ENCODE measurements at regions not wholly inside any gene's neighbourhood (a gene's known extent, or its start where the extent isn't known, plus 50 kb on each side); places are given as distances from the start of the nearest gene placed in this dataset.
"Not testable (repeated sequence)": the region's sequence is repeated elsewhere in the genome, so short reads cannot be mapped to it uniquely, and the experiment has no call there.

DNA sequence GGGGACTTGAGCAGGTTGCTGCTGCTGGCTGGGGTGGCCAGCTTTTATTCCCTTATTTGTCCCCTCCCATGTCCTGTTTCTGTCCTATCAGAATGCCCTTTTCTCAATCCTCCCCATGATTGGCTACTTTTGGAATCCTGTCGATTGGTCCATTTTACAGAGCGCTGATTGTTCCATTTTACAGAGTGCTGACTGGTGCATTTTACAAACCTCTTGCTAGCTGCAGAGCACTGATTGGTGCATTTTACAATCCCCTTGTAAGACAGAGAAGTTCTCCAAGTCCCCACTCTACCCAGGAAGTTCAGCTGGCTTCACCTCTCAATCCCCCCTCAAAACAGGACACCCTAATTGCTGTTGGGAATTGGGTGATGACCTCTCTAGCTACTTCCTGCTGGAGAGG is 608.0 kb downstream of the C12orf50 start:
- DNase-seq (ENCODE audit: low read depth) = not testable (repeated sequence)

DNA sequence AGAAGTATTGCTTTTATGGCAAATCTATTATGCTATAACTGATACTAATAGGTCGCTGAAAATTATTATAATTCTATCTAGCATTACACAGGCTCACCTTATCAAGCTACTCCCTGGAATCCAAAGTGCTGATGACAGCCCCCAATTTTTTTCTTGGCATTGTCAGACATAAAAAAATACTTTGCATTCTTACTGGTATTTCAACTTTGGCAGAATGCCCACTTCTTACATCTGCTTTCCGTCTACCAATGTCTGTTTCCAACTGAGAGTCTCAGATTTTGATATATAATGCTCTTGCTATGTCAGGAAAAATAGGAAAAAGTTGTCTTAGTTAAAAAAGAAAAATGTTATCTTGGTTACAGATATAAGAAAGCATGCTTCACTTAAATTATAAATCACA is 615.4 kb downstream of the C12orf50 start:
- no peak for DNase-seq (ENCODE audit: low read depth)

DNA sequence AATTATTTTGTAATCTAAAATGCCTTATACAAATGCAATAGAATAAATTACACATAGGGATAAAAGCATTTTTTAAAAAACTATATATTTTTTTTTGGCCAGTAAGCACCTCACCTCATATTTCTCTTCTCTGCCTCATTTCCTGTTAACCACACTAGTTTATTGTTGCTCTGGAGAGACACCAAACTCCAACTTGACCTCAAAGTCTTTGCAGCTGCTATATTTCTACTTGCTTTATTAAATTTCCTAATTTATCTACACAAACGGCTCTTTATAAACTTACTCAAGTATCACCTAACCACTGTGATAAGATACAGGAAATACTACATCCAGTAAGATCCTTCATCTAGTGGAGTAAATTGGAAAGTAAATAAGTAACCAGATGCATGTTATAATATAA is 622.3 kb downstream of the C12orf50 start:
- DNase-seq (ENCODE audit: low read depth) = no peak

DNA sequence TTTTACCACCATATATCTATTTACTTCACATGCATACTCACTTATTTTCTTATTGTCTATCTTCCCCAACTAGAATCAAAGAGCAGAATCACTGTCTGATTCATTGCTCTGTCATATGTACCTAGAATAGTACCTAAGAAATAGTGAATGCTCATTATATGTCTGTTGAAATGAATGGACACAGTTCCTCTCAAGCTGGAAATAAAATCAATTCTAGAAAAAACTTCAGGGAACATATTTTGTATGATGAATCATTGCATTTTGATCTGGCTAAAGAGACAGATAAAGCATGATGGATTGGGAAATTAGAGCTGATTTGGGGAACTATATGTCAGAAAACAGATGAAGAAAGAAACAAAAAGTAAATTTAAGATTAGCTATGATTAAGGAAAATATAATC is 623.3 kb downstream of the C12orf50 start:
- DNase-seq (ENCODE audit: low read depth) = no peak

DNA sequence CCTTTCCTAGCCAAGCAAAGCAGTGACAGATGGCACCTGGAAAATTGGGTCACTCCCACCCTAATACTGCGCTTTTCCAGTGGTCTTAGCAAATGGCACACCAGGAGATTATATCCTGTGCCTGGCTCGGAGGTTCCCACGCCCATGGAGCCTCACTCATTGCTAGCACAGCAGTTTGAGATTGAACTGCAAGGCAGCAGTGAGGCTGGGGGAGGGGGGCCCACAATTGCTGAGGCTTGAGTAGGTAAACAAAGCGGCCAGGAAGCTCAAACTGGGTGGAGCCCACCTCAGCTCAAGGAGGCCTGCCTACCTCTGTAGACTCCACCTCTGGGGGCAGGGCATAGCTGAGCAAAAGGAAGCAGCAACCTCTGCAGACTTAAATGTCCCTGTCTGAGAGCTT is 635.0 kb downstream of the C12orf50 start:
- DNase-seq (ENCODE audit: low read depth) = not testable (repeated sequence)

DNA sequence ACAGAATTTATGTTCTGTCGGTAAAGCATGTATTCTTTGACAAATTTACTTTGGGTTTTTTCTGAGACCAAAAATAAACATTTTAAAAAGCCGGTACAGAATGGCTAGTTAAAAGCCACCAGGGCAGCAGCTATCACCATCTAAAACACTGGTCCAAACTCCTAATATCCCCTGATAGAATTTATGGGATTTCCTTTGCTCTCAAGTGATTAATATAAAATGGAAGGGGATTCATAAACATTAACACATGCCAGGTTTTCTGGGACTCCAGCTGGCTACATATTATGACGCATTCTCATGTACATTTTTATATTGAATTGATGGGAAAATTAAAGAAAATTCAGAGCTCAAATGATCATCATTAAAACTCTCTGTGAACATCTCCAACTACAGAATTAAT is 640.8 kb downstream of the C12orf50 start:
- no peak for DNase-seq (ENCODE audit: low read depth)

DNA sequence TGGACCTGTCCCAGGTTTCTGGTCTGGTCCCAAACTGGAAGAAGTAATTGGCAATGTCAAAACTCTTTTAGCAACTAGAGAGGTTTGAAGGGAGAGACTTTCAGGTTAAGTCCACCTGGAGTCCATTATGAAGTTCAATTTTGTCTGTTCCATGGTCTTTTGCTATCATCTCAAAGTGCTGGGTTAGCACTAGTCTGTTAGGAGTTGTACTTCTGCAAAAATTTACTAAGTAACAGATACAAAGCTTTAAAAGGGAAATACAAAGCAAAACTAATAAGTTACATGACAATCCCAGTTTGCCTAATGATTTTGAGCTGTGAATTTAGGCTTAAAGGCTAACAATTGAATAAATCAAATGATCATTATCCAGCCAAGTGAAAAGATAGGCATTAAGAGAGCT is 643.9 kb downstream of the C12orf50 start:
- no peak for DNase-seq (ENCODE audit: low read depth)

DNA sequence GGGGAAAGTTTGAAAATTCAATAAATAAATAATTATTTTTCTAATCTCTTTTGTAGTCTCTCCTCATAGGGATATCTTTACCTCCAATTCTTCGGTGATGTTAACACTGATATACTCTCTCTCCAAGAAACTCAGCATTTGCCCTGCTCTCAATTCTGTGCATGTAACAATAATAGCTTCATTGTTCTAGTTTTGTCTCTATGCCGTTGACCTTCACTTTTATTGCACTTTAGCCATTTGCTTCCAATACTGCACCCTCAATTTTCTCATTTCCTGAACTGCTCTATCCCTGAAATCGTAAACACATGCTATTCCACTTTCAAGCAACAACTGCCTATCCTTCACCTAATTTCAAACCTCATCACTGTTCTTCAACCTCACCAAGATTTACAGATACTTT is 645.0 kb downstream of the C12orf50 start:
- DNase-seq (ENCODE audit: low read depth) = no peak

DNA sequence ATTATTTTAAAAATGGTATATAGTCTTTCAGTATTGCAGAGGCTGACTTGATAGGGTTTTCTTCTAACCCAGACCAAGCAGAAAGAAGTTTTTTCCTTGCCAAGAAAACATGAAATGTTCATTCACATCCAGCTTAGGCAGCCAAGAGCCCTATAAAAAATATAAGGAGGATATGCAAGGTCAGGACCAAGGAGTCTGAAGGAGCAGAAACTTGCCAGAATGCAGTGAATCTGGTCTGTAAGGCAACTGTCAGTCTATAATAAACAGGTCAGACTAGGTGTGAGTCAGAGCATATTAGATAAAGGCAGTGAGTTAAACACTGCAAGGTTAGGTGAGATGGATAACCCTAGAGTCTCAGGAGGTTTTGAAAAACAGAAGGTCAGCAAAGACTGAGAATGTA is 645.5 kb downstream of the C12orf50 start:
- no peak for DNase-seq (ENCODE audit: low read depth)

DNA sequence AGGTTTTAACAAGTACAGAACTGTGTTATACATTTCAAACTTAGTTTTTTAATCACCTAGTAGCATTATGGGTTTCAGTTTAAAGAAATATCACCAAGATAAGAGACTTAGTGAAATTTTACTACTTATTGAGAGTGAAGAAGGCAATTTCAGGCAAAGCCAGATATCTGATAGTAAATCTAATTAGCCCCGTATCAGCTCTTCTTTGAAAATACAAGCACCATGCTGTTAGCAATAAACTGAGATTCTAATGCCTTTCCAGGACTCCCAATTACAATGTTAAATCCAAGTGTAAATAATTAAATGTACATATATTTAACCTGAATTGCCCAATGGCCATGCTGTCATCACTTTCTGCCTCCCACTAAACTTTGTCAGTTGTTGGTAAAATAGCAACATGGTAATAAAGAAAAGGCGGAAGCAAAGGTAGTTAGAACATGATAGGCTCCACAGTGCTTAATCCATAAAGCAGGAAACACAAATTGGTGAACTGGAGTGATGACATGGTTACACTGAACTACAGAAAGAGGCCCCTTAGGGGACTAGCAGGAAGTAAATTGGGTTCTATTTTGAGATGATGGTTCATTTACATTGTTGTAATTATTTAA is 646.1 kb downstream of the C12orf50 start:
- DNase-seq (ENCODE audit: low read depth) = no peak

DNA sequence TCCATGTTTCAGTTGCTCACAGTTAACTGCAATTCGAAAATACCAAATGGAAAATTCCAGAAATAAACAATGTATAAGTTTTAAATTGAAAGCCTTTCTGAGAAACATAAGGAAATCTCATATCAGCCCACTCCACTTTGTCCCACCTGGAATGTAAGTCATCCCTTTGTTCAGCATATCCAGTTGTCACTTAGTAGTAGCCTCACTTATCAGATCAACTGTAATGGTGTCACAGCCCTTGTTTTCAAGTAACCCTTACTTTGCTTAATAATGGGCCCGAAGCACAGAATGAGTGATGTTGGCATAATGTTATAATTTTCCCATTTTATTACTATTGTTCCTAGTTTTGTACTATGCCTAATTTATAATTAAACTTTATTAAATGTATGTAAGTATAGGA is 646.8 kb downstream of the C12orf50 start:
- DNase-seq (ENCODE audit: low read depth) = no peak

DNA sequence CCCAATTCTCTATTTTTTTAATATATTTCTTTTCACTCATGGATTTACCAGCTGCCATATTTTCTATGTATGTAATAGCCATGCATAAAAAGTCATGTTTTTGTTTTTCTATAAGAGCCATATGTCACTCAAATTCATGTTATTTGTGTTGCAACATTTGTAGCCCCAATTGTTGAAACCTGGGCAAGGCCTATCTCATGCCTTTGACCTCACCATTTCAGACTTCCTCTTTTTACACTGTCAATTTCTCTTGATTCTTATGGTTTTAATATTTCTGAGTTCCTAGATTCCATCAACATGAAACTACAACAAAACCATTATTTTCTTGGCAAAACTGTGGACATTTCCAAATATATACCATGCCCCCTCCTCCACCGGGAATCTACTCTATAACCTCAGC is 647.5 kb downstream of the C12orf50 start:
- DNase-seq (ENCODE audit: low read depth) = no peak

DNA sequence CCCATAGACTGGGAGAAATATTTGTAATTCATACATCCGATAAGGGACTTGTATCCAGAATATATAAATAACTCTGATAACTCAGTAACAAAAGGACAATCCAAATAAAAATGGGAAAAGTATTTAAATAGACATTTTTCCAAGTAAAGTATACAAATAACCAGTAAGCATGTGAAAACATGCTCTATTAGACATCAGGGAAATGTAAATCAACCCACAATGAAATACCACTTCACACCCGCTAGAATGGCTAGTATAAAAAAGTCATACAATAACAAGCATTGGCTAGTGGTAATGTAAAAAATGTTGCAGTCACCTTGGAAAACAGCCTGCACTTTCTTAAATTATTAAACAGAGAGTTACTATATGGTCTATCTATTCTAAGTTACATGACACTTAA is 650.7 kb downstream of the C12orf50 start:
- no peak for DNase-seq (ENCODE audit: low read depth)

DNA sequence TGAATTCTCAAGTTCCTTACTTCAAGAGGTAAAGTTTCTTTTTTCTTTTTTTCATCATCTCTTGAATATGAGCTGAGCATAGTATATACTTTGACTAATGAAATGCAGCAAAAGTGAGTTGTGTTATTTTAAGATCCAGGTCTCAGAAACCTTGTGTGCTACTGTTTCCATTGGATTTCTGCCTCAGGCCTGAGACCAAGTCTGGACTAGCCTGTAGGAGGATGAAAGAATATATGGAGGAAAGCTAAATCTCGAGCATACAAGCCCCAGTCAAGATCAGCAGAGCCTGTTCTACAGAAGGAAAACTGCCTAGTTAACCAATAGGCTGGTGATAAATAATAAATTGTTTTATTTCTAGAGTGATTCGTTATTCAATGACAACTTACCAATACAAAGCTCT is 652.5 kb downstream of the C12orf50 start:
- DNase-seq (ENCODE audit: low read depth) = no peak

DNA sequence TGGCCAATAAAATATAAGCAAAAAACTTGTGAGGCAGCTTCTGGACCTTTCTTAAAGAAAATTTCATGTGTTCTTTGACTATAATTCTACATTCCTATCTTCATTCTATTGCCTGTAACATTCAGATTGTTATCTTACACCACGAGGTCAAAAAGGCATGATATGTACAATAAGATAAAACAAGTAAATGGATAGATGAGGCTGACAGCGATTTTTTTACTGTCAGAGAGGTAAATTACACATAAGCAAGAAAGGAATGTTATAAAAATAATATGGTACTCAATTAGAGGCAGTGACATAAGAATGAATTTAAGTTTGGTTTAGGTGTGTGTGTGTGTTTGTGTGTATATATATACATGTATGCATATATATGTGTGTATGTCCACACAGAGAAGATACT is 660.0 kb downstream of the C12orf50 start:
- DNase-seq (ENCODE audit: low read depth) = no peak

DNA sequence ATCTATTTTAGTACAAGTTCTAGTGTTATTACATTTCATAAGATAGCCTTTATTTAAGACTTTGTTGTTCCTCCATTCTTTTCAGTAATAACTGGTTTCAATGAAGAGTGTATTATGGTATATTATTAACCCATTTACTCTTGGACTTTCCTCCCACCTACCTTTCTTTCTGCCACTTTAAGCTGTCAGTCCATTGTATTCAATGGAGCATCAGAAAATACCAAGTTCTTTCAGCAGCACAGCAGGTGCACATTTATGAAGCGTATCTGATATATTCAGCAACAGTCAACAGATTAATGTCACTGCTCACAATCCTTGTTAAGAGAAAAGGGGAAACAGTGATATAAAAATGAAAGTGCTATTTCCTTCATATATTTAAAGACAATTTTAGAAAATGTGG is 660.9 kb downstream of the C12orf50 start:
- no peak for DNase-seq (ENCODE audit: low read depth)

DNA sequence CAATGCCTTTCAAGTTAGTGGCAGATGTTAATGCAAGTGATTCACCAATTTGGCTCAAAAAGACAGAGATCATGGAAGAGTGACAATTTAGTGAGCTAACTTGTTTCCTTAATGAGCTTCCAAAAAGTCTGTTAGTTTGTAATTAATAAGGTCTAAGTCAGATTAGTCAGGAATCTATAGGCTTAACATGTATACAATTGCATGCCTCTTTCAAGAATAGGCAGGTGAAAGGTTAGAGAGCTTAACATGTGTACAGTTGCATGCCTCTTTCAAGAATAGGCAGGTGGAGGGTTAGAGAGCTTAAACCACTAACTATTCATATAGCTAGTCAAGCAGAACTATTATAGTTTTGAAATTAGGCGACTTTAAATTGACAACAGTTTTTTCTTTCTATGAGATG is 663.8 kb downstream of the C12orf50 start:
- no peak for DNase-seq (ENCODE audit: low read depth)

DNA sequence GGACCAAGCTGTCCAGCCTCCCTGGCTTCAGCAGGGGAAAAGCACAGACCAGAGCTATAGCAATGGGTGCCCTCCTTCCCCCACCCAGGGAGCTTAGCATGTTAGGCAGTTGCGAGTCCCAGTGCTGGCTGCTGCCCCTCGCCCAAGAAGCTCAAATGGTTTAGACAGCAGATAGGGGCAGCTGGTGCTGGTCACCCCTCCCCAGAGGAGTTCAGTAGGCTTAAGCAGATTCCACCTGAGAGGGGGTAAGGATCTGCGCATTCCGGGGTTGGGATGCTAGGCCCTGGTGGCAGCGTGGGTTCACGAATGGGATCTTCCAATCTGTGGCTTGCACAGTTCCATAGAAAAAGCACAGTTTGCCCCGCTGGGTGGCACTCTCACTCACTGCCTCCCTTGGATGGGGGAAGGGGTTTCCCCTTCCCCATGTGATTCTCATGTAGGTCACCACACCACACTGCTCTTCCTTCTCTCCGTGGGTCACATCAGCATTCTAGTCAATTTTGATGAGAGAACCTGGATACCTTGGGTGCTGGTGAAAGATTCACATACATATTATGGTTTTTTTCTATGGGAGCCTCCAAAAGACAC is 665.6 kb downstream of the C12orf50 start:
- DNase-seq (ENCODE audit: low read depth) = no peak

DNA sequence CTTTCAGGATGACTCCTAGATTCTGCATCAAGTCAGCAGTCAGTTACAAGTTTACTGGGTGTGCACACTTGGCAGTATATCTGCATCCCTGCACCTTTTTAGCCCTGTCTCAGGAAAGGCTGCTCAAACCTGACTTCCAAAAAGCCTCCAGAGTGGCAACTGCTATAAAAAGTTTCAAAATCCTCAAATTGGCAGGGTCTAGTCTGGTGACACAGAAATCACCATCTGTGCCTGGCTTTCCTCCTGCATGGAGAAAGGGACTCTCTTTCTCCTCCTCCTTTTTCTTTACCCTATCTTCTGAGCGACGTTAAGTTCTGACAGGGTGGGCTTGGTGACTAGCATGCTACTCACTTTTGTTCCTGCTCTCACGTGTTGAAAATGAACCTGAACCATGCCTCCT is 679.5 kb downstream of the C12orf50 start:
- no peak for DNase-seq (ENCODE audit: low read depth)

DNA sequence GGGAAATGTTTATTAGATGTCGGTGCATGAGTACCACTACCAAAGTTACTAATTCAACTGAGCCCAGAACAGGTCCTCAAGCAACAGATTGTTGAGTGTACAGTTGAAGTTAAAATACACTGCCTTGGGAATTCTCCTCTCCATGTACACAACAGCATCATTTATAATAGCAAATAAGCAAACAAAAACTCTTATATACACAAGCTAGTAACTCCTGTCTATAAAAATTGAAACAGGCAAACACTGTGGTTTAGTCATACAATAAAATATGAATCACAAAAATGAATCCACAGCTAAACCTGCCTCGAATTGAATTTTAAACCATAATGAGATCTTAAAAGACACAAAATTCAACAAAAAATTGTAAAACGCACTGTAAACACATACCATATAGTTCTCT is 681.1 kb downstream of the C12orf50 start:
- DNase-seq (ENCODE audit: low read depth) = no peak

DNA sequence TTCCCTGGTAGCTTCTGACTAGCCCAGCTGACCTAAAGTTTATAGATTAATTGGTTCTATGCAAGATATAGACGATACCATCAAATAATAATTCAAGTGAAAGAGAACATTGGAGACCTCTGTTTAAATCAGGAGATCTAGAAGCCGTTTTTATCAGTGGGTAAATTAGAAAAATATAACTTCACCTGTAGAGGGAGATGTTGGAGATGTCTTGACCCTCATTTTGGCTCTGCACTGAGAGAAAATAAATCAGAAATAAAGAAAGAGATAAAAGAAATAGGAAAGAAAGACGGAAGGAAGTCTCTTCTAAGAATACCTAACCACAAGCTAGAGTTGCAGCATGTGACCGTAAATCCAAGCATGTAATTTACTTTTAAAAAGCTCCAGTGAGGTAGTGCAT is 684.5 kb downstream of the C12orf50 start:
- no peak for DNase-seq (ENCODE audit: low read depth)

DNA sequence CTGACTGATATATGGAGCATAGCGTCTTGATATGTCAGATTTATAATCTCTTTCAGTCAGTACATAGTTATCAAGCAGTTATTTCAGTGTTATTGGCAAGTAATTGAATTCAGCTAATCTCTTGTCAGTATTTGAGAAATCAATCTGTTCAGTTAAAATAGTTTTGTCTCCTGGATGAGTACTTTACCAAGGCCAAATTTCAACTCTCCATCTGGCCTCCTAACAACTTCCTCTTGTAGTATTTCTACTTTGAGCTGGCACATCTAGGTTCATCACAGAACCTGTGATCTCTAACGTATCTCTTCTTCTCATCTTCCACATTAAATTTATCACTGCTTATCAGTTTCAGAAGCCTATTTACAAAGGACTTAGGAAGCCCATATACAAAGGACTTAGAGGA is 690.5 kb downstream of the C12orf50 start:
- no peak for DNase-seq (ENCODE audit: low read depth)

DNA sequence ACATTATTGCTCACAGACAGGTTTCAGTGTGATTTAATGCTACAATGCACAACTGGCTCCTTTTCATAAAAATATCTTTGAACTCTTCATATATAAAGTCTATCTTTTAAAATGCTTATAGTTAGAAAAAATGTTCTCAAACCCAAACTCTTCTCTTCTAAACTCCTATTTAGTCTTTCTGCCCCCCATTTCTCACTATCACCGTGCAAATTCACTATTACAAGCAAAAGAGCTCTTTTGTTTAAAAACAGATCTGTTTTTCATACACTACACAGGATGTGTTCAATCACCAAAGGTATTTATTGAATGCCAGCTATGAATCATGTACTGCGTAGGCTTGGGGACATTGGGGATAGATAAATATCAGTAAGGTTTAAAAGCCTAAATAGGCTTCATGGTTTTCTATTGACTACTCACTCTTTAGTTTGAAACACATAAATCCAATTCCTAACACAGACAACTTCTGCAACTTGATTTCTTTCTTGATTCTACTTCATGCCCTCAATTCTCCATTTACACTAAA is 692.3 kb downstream of the C12orf50 start:
- no peak for DNase-seq (ENCODE audit: low read depth)

DNA sequence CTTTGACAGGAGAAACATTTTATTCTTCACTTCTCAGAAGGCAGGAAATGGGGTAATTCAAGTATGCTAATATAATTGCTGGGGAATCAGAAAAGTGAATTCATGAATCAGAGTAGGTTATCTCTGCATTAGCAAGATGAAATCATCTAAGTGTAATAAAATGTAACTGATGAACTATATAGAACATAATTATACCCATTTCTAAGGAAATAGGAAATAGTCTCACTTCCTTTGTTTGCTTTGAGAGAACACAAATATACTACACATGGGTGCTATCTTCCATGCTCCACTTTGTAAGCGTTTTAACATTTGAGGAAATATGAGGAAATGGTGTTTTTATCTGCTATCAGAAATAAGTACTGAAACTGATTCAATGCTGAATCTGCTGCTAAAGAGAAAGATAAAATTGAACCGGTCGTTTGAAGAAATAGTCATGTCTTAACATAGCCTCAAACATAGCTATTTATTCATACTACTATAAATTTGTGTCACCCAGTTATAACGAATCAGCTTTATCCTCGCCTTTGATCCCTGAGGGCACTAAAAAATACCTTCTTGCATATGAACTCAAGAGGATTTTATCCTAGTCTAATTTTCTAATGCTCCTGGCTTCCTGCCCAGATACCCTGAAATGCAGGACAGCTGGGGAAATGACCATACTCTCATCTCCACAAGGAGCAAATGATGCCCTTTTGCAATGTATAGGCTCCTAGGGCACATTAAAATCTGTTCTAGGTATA is 696.0 kb downstream of the C12orf50 start:
- no peak for DNase-seq (ENCODE audit: low read depth)

All from fibroblast of gingiva (primary cell).